ENCODE measurements at regions not wholly inside any gene's neighbourhood (a gene's known extent, or its start where the extent isn't known, plus 50 kb on each side); places are given as distances from the start of the nearest gene placed in this dataset.
"Not testable (repeated sequence)": the region's sequence is repeated elsewhere in the genome, so short reads cannot be mapped to it uniquely, and the experiment has no call there.

DNA sequence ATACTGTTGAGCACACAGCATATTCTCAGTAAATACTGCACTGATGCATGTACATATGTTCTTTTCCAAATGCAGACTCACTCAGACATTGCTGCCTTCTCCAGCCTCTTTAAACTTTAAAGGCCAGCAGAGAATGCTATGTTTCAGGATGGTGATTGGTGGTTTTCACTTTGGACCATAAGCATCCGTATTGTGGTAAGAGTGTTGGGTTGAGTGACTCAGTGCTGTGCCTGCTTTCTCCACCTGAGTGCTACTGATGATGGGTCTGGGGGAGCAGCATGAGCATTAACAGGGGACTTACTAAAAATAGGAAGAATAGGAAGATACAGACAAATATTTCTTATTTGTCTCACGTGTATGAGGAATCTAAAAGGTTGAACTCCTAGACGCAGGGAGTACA is 56.3 kb upstream of the ZNF92 start:
- DNase-seq (ENCODE audit: low read depth in 2 of 2), result no peak

- no peak for DNase-seq (ENCODE audit: low read depth in 2 of 2)
Observed at GRCh38 chr7:65310761-65311160, 62.9 kb upstream of the ZNF92 start.

- DNase-seq (ENCODE audit: low read depth in 2 of 2), result no peak
Observed at GRCh38 chr7:65308300-65308678, 65.4 kb upstream of the ZNF92 start.

DNA sequence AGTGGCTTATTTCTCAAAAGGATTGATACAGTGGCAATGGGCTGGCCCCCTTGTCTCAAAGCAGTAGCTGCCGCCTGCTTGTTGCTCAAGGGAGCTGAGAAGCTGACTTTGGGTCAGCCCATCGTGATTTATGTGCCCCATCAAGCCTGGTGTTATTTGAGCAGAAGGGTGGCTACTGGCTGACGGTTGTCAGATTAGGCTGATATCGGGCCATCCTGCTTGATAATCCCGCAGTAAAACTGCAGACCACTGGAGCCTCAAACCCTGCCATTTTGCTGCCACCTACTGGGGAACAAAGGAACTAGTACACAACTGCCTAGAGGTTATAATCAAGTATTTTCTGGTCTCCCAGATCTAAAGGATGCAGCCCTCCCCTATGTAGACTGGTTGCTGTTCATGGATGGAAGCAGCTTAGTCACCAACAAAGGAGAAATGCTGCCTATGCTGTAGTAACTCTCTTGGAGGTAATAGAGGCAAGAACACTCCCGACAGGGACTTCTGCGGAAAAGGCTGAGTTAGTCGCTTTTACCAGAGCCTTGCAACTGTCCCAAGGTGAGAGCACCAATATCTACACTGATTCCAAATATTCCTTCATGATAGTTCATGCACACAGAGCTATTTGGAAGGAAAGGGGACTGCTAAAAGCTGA is 65.9 kb upstream of the ZNF92 start:
- peak; percentile 1 to 6 for DNase-seq (ENCODE audit: low read depth in 2 of 2)

DNA sequence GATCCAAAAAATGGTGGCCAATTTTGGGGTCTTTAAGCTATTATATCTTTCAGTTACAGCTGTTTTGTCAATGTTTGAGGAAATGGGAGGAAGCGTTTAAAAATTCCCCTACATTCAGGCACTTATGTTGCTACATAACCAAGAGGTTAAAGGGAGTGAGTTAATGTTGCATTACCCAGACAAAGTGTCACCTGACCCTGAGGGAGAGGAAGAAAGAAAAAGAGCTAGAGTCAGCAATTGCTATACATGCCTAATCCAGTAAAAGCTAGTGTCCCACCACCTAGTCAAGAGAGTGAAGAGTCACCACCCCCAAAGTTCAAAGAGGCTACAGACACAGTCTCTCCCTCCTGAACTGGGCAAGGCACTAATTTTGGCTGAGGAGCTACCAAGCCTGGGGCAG is 69.5 kb upstream of the ZNF92 start:
- DNase-seq (ENCODE audit: low read depth in 2 of 2), result no peak

DNA sequence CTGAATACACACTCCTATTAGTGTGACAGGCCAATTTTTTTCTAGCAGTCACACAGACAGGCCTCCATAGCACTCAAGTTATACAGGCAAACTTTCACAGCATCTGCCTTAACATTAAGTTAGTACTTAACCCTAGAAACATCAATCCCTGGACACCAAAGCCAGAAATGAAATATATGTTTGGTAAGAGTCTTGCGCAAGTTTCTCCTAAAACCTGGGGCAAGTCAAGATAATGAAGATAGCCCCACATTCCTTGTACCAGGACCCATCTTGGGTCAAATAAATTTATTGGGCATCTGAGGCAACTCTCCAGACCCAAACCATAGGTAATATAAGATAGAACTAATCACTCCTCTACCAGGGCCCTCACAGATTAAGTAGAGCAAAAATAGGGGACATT is 70.8 kb upstream of the ZNF92 start:
- no peak for DNase-seq (ENCODE audit: low read depth in 2 of 2)

- no peak for DNase-seq (ENCODE audit: low read depth in 2 of 2)
Observed at GRCh38 chr7:65301007-65301406, 72.6 kb upstream of the ZNF92 start.

GRCh38 chr7:65295409-65295808 is 78.2 kb upstream of the ZNF92 start:
- DNase-seq (ENCODE audit: low read depth in 2 of 2), result no peak

DNA sequence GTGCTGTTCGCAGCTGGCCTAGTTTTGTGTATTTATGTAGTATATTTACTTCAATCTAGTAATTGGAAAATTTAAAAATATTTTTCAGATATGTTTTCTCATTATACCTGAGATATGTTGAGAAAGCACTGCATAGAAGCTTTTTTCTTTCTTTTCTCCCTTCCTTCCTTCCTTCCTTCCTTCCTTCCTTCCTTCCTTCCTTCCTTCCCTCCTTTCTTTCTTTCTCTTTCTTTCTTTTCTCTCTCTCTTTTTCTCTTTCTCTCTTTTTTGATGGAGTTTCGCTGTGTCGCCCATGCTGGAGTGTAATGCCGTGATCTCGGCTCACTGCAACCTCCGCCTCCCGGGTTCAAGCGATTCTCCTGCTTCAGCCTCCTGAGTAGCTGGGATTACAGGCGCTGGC is 83.3 kb upstream of the ZNF92 start:
- DNase-seq (ENCODE audit: low read depth in 2 of 2), result not testable (repeated sequence)

- no peak for DNase-seq (ENCODE audit: low read depth in 2 of 2)
Observed at GRCh38 chr7:65287023-65287422, 86.6 kb upstream of the ZNF92 start.

DNA sequence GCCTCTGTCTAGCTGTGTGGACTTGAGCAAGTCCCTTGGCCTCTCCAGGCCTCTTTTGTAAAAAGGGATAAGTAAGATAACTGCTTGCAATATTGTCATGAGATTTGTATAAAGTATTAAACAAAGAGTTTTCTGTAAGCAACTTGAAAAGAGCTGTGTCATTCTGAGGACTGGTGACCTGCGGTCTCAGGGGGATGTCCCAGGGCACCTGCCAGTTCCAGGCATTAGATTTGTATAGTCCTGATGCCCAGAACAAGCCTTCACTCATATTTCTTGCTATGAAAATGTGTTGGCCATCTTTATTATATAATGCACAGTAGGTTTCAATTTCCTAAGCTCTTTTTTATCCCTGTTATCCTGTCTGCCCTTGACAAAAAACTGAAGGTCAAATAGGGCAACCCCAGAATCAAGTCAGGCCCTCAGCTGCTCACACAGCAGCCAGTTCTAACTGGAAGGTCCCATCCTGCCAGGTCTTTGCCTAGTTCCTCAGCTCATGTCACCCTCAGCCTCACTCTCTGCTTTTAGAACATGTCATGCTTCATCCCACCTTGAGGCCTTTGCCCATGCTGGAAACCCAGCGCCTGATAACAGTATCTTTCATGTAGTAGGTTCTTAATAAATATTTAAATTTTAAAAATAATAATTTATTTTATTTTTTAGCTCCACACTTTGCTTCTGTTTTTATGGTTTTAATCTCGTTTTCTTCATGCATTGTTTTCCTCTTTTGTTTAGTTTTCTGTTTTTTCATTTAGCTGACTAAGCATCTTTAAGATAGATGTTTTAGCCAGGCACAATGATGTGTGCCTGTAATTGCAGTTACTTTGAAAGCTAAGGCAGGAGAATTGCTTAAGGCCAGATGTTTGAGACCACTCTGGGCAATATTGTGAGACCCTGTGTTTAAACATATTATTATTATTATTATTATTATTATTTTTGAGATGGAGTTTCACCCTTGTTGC is 87.5 kb upstream of the ZNF92 start:
- DNase-seq (ENCODE audit: low read depth in 2 of 2), result no peak

GRCh38 chr7:65285241-65285640 is 88.4 kb upstream of the ZNF92 start:
- DNase-seq (ENCODE audit: low read depth in 2 of 2), result not testable (repeated sequence)

GRCh38 chr7:65279795-65280194 is 93.9 kb upstream of the ZNF92 start:
- no peak for DNase-seq (ENCODE audit: low read depth in 2 of 2)

DNA sequence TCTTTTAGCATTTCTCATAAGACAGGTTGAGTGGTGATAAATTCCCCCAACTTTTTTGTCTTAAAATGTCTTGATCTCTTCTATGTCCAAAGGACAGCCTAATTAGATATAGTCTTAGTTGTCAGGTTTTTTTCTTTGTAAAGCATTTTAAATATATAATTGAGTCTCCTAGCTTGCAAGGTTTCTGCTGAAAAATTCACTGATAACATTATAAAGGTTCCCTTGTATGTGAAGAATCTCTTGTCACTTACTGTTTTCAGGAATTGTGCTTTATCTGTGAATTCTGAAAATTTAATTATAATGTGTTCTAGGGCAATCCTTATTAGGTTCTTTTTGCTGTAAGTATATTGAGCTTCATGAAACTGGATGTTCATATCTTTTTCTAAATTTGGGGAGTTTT is 96.8 kb upstream of the ZNF92 start:
- DNase-seq (ENCODE audit: low read depth in 2 of 2), result no peak

DNA sequence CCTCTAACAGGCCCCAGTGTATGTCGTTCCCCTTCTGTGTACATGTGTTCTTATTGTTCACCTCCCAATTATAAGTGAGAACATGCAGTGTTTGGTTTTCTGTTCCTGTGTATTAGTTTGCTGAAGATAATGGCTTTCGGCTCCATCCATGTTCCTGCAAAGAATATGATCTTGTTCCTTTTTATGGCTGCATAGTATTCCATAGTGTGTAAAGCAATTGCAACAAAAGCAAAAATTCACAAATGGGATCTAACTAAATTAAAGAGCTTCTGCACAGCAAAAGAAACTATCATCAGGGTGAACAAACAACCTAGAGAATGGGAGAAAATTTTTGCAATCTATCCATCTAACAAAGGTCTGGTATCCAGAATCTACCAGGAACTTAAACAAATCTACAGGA is 102.2 kb upstream of the ZNF92 start:
- not testable (repeated sequence) for DNase-seq (ENCODE audit: low read depth in 2 of 2)

GRCh38 chr7:65269150-65269856 is 104.4 kb upstream of the ZNF92 start:
- peak; percentile 43 to 48 for DNase-seq (ENCODE audit: low read depth in 2 of 2)

DNA sequence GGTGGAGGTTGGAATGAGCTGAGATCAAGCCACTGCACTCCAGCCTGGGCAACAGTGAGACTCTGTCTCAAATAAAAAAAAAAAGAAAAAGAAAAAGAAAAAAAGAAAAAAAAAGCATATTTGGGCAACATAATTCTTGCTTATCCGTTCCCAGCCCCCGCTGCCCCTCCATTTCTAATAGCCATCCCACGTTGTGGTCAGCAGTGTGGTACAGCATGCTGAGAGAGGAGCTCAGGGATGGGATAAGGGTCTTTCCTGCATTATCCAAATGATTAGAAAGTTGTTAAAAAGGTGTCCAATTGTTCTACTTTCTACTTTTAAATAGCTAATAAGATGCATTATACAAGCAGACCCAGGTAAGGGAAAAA is 104.9 kb upstream of the ZNF92 start:
- DNase-seq (ENCODE audit: low read depth in 2 of 2), result no peak

GRCh38 chr7:65265933-65266519 is 107.6 kb upstream of the ZNF92 start:
- no peak for DNase-seq (ENCODE audit: low read depth in 2 of 2)

DNA sequence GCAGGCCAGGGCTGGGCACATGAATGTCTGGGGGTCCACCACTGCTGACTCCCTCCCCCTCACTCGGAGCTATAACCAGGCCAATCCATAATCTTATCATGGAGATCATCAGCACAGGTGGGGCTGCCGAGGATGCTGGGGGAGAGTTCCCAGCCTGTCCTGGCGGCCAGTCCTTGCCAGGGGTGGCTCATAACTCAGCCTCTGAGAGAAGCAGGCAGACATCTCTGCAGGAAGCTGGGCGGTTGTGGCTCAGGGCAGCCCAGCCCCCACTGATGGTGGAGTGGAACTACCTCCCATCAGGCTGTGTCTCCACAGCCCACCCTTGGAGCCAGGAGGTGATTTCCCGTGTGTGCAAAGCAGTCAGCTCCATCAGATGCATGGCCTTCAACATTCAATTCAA is 109.4 kb upstream of the ZNF92 start:
- DNase-seq (ENCODE audit: low read depth in 2 of 2), result no peak

DNA sequence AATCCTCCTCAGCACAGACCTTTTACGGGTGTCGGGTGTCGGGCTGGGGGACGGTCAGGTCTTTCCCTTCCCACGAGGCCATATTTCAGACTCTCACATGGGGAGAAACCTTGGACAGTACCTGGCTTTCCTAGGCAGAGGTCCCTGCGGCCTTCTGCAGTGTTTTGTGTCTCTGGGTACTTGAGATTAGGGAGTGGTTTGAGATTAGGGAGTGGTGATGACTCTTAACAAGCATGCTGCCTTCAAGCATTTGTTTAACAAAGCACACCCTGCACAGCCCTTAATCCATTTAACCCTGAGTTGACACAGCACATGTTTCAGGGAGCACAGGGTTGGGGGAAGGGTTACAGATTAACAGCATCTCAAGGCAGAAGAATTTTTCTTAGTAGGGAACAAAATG is 113.0 kb upstream of the ZNF92 start:
- not testable (repeated sequence) for DNase-seq (ENCODE audit: low read depth in 2 of 2)

DNA sequence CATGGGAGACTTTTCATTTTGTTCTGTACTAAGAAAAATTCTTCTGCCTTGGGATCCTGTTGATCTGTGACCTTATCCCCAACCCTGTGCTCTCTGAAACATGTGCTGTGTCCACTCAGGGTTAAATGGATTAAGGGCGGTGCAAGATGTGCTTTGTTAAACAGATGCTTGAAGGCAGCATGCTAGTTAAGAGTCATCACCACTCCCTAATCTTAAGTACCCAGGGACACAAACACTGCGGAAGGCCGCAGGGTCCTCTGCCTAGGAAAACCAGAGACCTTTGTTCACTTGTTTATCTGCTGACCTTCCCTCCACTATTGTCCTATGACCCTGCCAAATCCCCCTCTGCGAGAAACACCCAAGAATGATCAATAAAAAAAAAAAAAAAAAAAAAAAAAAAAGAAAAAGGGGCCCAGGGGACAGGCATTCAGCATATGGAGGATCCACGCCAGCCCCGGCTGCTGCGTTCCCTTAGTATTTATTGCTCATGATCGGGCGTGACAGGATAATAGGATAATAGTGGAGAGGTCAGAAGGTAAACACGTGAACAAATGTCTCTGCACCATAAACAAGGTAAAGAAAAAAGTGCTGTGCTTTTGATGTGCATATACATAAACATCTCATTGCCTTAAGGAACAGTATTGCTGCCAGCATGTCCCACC is 113.7 kb upstream of the ZNF92 start:
- not testable (repeated sequence) for DNase-seq (ENCODE audit: low read depth in 2 of 2)

GRCh38 chr7:65254061-65254460 is 119.6 kb upstream of the ZNF92 start:
- no peak for DNase-seq (ENCODE audit: low read depth in 2 of 2)

Data from stimulated activated CD4-positive, alpha-beta T cell treated with anti-CD3 and anti-CD28 coated beads, Interleukin-4, amount 100 ng/mL, for 48 hours (primary cell).